GM12878 (cell line): ENCODE measurements at regions not wholly inside any gene's neighbourhood (a gene's known extent, or its start where the extent isn't known, plus 50 kb on each side); places are given as distances from the start of the nearest gene placed in this dataset.

Experiments
- ATAC-seq: fragments of 200-7000 bp; cut with Tn5 transposase; 3 replicates; pipeline ENCODE4 v1.9.1; 2020; ENCODE audit warnings: mild to moderate bottlenecking, moderate library complexity
- BruUV-seq: library from RNA; stranded (reverse); fragments of 400-500 nt; replicated peaks from 2 replicates; lab custom pipeline; 2021; lab: Mats Ljungman, UMichigan
- CTCF ChIA-PET: fragments of 300-600 bp; sonication (Branson Sonifier 250); formaldehyde crosslinking; extraction: SDS; loops from one replicate; lab custom pipeline; 2021; ENCODE audit warnings: inconsistent platforms; lab: Yijun Ruan, JAX
- POLR2A ChIA-PET: fragments of 350-600 bp; formaldehyde crosslinking; extraction: SDS; loops from one replicate; lab custom pipeline; 2021; ENCODE audit warnings: inconsistent platforms; lab: Charles Lee
- RAD21 ChIA-PET: fragments of 300-600 bp; sonication (Branson Sonifier 250); formaldehyde crosslinking; loops from one replicate; lab custom pipeline; 2023; ENCODE audit warnings: antibody characterized with exemption; ENCODE audit not compliant: unreplicated experiment; lab: Charles Lee
- SMC1A ChIA-PET: fragments of 300-600 bp; sonication (Branson Sonifier 250); formaldehyde crosslinking; loops from one replicate; lab custom pipeline; 2023; ENCODE audit not compliant: unreplicated experiment, uncharacterized antibody; lab: Charles Lee
- DNase-seq: peaks from one replicate; pipeline ENCODE4 v3.0.0-alpha.2; 2011; ENCODE audit warnings: low read depth, low spot score
- FAIRE-seq: peaks from 3 replicates; lab custom pipeline; 2011; peaks lifted over from hg19 to GRCh38; lab: Jason Lieb, UNC
- H2AFZ ChIP-seq: 2 replicates; pipeline ENCODE4 v1.6.0; 2011; ENCODE audit warnings: low read depth, low read length, control low read depth; ENCODE audit not compliant: control insufficient read depth
- H3K27ac ChIP-seq: 2 replicates; pipeline ENCODE4 v1.5.1; 2011; ENCODE audit warnings: control low read depth; ENCODE audit not compliant: control insufficient read depth, insufficient read depth
- H3K27me3 ChIP-seq, 2 experiments: replicated peaks in 1 of 2; 2 replicates each; pipeline versions ENCODE4 v1.6.0 to v1.6.1; 2011; ENCODE audit warnings: low read length in 1 of 2; ENCODE audit not compliant: control insufficient read depth in 2 of 2, insufficient read depth in 2 of 2
- H3K36me3 ChIP-seq, 2 experiments: 2 replicates each; pipeline ENCODE4 v1.5.1; 2011; ENCODE audit warnings: low read length in 1 of 2; ENCODE audit not compliant: control insufficient read depth in 2 of 2, insufficient read depth in 2 of 2
- H3K4me1 ChIP-seq: 2 replicates; pipeline ENCODE4 v1.6.1; 2011; ENCODE audit warnings: mild to moderate bottlenecking, low read length, moderate library complexity, mixed read lengths; ENCODE audit not compliant: control insufficient read depth, insufficient read depth
- H3K4me2 ChIP-seq: 2 replicates; pipeline ENCODE4 v1.6.0; 2011; ENCODE audit warnings: control low read depth; ENCODE audit not compliant: control insufficient read depth, insufficient read depth
- H3K4me3 ChIP-seq: fragments of 200-600 bp; sonication (generic); 2 replicates; pipeline ENCODE4 v1.5.1; 2016
- H3K79me2 ChIP-seq: 2 replicates; pipeline ENCODE4 v1.6.0; 2011; ENCODE audit warnings: low read length; ENCODE audit not compliant: control insufficient read depth, insufficient read depth
- H3K9ac ChIP-seq: 2 replicates; pipeline ENCODE4 v1.8.0; 2011; ENCODE audit warnings: low read length, control low read depth, mixed read lengths; ENCODE audit not compliant: control insufficient read depth, insufficient read depth
- H3K9me3 ChIP-seq: replicated peaks from 3 replicates; pipeline ENCODE4 v1.5.1; 2011; ENCODE audit warnings: mild to moderate bottlenecking, low read length; ENCODE audit not compliant: control insufficient read depth, insufficient read depth
- H4K20me1 ChIP-seq: 2 replicates; pipeline ENCODE4 v1.6.0; 2011; ENCODE audit not compliant: control insufficient read depth, insufficient read depth
- ATF7 ChIP-seq: fragments of 450-650 bp; IDR thresholded peaks from 2 replicates; pipeline ENCODE4 v1.6.1; 2016; ENCODE audit warnings: low read depth, mild to moderate bottlenecking
- BMI1 ChIP-seq: fragments of 450-650 bp; IDR thresholded peaks from 2 replicates; pipeline ENCODE4 v1.6.1; 2016; ENCODE audit warnings: mild to moderate bottlenecking, moderate library complexity, borderline replicate concordance
- CHD1 ChIP-seq: IDR thresholded peaks from 2 replicates; pipeline ENCODE4 v1.6.1; 2012; ENCODE audit warnings: low read depth, low read length, improper control_type of control experiment
- CREM ChIP-seq: IDR thresholded peaks from 2 replicates; pipeline ENCODE4 v1.6.1; 2014; ENCODE audit warnings: antibody characterized with exemption, low read depth
- HDGF ChIP-seq: fragments of 450-650 bp; IDR thresholded peaks from 2 replicates; pipeline ENCODE4 v1.6.1; 2016; ENCODE audit warnings: antibody characterized with exemption
- NR2C1 ChIP-seq: fragments of 450-650 bp; IDR thresholded peaks from 2 replicates; pipeline ENCODE4 v1.6.1; 2017; ENCODE audit warnings: antibody characterized with exemption, mild to moderate bottlenecking, moderate library complexity
- POU2F2 ChIP-seq: IDR thresholded peaks from 3 replicates; pipeline ENCODE4 v1.6.1; 2011; ENCODE audit warnings: low read depth, mild to moderate bottlenecking, low read length, borderline replicate concordance
- RAD51 ChIP-seq: fragments of 450-650 bp; IDR thresholded peaks from 2 replicates; pipeline ENCODE4 v1.6.1; 2016; ENCODE audit warnings: moderate library complexity, mild to moderate bottlenecking, inconsistent platforms
- RUNX3 ChIP-seq: IDR thresholded peaks from 2 replicates; pipeline ENCODE4 v1.6.1; 2012; ENCODE audit warnings: low read length, inconsistent platforms
- STAT1 ChIP-seq: fragments of 450-650 bp; conservative IDR thresholded peaks from 2 replicates; pipeline ENCODE4 v1.6.1; 2014; ENCODE audit warnings: antibody characterized with exemption, mild to moderate bottlenecking
- WGBS: methylation state at CpG from one replicate; pipeline ENCODE4 v1.1.6; 2016; ENCODE audit warnings: low lambda C conversion rate; ENCODE audit not compliant: insufficient replicate concordance, insufficient coverage; ENCODE audit errors: missing lambda C conversion rate; 5-methylcytosine and 5-hydroxymethylcytosine counted together
- in situ Hi-C: fragments of 300-500 bp; cut with MboI; formaldehyde crosslinking; loops from 9 replicates; pipeline ENCODE4 v1.14.3; 2018; ENCODE audit warnings: mixed read lengths
- intact Hi-C: fragments of 100-400 bp; cut with micrococcal nuclease; formaldehyde crosslinking; loops from one replicate; pipeline ENCODE4 v1.14.2; 2022; ENCODE audit not compliant: unreplicated experiment
- TF ChIP-seq, protein P1 (sequence below): fragments of 450-650 bp; IDR thresholded peaks from 2 replicates; pipeline ENCODE4 v1.6.1; 2017; ENCODE audit warnings: mild to moderate bottlenecking
- TF ChIP-seq, protein P2 (sequence below): fragments of 450-650 bp; IDR thresholded peaks from 2 replicates; pipeline ENCODE4 v1.6.1; 2017; ENCODE audit warnings: antibody characterized with exemption, mild to moderate bottlenecking, moderate library complexity

DNA sequence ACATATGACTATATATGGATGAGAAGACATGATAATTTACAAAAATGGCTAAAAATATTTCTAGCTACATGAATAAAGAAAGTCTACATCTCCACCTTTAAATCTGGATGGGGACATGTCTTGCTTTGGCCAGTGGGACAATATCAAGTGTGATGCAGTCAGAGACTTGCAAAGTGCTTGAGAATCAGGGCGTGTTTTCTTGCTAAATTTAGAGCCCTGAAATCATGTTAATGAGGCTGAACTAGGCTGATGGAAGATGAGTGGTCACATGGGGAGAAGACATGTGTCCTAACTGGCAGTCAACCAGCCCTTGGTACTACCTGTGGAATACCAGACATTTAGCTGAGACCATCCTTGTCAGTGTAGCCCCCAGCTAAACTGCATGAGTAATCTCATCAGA, 278.5 kb upstream of the RGPD4 start:
- ATAC-seq (no peak), DNase-seq (no peak), FAIRE-seq (no peak)
- POLR2A ChIA-PET, result interaction anchor here (0.6 kb wide), 1 partner anchor 42 kb away, joined by 7 read pairs; no protein-coding TSS in a partner anchor
- no peaks in the 10 kb centered on the region for H3K9me3 ChIP-seq
- in situ Hi-C loops (no loop called here), intact Hi-C loops (loop anchor here (5.0 kb wide), 1 partner anchor 451 kb away; no protein-coding TSS in a partner anchor)
- no peaks in the 10 kb centered on the region for H3K27me3 ChIP-seq
- no peaks in the 10 kb centered on the region for H3K4me1 ChIP-seq
- SMC1A ChIA-PET, result no interaction called here
- TF ChIP-seq NR2C1 (no peak), ATF7 (no peak), BMI1 (no peak), HDGF (no peak), CREM (no peak), RAD51 (no peak), STAT1 (no peak), POU2F2 (no peak), RUNX3 (no peak), CHD1 (no peak)
- TF ChIP-seq, protein P1, sequence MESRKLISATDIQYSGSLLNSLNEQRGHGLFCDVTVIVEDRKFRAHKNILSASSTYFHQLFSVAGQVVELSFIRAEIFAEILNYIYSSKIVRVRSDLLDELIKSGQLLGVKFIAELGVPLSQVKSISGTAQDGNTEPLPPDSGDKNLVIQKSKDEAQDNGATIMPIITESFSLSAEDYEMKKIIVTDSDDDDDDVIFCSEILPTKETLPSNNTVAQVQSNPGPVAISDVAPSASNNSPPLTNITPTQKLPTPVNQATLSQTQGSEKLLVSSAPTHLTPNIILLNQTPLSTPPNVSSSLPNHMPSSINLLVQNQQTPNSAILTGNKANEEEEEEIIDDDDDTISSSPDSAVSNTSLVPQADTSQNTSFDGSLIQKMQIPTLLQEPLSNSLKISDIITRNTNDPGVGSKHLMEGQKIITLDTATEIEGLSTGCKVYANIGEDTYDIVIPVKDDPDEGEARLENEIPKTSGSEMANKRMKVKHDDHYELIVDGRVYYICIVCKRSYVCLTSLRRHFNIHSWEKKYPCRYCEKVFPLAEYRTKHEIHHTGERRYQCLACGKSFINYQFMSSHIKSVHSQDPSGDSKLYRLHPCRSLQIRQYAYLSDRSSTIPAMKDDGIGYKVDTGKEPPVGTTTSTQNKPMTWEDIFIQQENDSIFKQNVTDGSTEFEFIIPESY, result no peak
- TF ChIP-seq, protein P2, sequence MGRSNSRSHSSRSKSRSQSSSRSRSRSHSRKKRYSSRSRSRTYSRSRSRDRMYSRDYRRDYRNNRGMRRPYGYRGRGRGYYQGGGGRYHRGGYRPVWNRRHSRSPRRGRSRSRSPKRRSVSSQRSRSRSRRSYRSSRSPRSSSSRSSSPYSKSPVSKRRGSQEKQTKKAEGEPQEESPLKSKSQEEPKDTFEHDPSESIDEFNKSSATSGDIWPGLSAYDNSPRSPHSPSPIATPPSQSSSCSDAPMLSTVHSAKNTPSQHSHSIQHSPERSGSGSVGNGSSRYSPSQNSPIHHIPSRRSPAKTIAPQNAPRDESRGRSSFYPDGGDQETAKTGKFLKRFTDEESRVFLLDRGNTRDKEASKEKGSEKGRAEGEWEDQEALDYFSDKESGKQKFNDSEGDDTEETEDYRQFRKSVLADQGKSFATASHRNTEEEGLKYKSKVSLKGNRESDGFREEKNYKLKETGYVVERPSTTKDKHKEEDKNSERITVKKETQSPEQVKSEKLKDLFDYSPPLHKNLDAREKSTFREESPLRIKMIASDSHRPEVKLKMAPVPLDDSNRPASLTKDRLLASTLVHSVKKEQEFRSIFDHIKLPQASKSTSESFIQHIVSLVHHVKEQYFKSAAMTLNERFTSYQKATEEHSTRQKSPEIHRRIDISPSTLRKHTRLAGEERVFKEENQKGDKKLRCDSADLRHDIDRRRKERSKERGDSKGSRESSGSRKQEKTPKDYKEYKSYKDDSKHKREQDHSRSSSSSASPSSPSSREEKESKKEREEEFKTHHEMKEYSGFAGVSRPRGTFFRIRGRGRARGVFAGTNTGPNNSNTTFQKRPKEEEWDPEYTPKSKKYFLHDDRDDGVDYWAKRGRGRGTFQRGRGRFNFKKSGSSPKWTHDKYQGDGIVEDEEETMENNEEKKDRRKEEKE, result no peak
- H3K9ac ChIP-seq, result no peak overlapping the region
- H3K4me3 ChIP-seq, result no peak overlapping the region
- RAD21 ChIA-PET, result no interaction called here
- WGBS, result 38% methylated on average over 1 of the region's 1 CpG
- H3K79me2 ChIP-seq, result no peaks in the 10 kb centered on the region
- no peaks in the 10 kb centered on the region for H4K20me1 ChIP-seq
- H3K4me2 ChIP-seq, result no peak overlapping the region
- no TSS peak for BruUV-seq
- H3K27ac ChIP-seq, result no peak overlapping the region
- CTCF ChIA-PET, result no interaction called here
- H3K36me3 ChIP-seq, result no peaks in the 10 kb centered on the region
- H2AFZ ChIP-seq, result no peak overlapping the region
